IMR-90 (cell line): ENCODE measurements at regions not wholly inside any gene's neighbourhood (a gene's known extent, or its start where the extent isn't known, plus 50 kb on each side); places are given as distances from the start of the nearest gene placed in this dataset.

Source experiments
- ATAC-seq: fragments of 200-7000 bp; cut with Tn5 transposase; 2 replicates; pipeline ENCODE4 v1.9.1; 2020; ENCODE audit warnings: low read depth, mild to moderate bottlenecking, moderate library complexity
- BruUV-seq: library from RNA; stranded (reverse); fragments of 400-500 nt; replicated peaks from 2 replicates; lab custom pipeline; 2021; lab: Mats Ljungman, UMichigan
- CTCF ChIA-PET: fragments of 300-600 bp; formaldehyde crosslinking; extraction: SDS; loops from one replicate; lab custom pipeline; 2021; ENCODE audit warnings: antibody characterized with exemption; lab: Yijun Ruan, JAX
- POLR2A ChIA-PET: fragments of 300-600 bp; sonication (Branson Sonifier 250); formaldehyde crosslinking; loops from one replicate; lab custom pipeline; 2022; ENCODE audit warnings: antibody characterized with exemption; ENCODE audit not compliant: unreplicated experiment; lab: Charles Lee
- DNase-seq: peaks from one replicate; pipeline ENCODE4 v3.0.0; 2013
- H2AFZ ChIP-seq: replicated peaks from 2 replicates; pipeline ENCODE3; 2013; ENCODE audit warnings: low read length, mild to moderate bottlenecking; ENCODE audit not compliant: poor library complexity
- H2AK5ac ChIP-seq: 2 replicates; pipeline ENCODE4 v1.6.1; 2013; ENCODE audit warnings: low read depth, low read length, inconsistent platforms
- H2AK9ac ChIP-seq: replicated peaks from 2 replicates; pipeline ENCODE3; 2013; ENCODE audit warnings: mild to moderate bottlenecking, low read depth, low read length, moderate library complexity; ENCODE audit not compliant: poor library complexity
- H2BK120ac ChIP-seq: 2 replicates; pipeline ENCODE4 v1.6.1; 2013; ENCODE audit warnings: low read depth, low read length, inconsistent platforms
- H2BK15ac ChIP-seq: 3 replicates; pipeline ENCODE4 v1.6.1; 2013; ENCODE audit warnings: low read depth, low read length, inconsistent platforms
- H2BK20ac ChIP-seq: 2 replicates; pipeline ENCODE4 v1.6.1; 2013; ENCODE audit warnings: low read depth, mild to moderate bottlenecking, inconsistent platforms, low read length, moderate library complexity
- H2BK5ac ChIP-seq: 2 replicates; pipeline ENCODE4 v1.6.1; 2013; ENCODE audit warnings: mild to moderate bottlenecking, low read depth, low read length, inconsistent platforms; ENCODE audit not compliant: poor library complexity, severe bottlenecking
- H3K14ac ChIP-seq: replicated peaks from 2 replicates; pipeline ENCODE4 v1.6.1; 2013; ENCODE audit warnings: low read depth, low read length, inconsistent platforms
- H3K18ac ChIP-seq: 2 replicates; pipeline ENCODE4 v1.6.1; 2013; ENCODE audit warnings: low read depth, low read length, control low read depth
- H3K23ac ChIP-seq: 2 replicates; pipeline ENCODE4 v1.6.1; 2013; ENCODE audit warnings: low read depth, low read length, inconsistent platforms
- H3K27ac ChIP-seq: 2 replicates; pipeline ENCODE4 v1.5.1; 2013; ENCODE audit warnings: mild to moderate bottlenecking, control low read depth, low read length; ENCODE audit not compliant: insufficient read depth
- H3K27me3 ChIP-seq: 2 replicates; pipeline ENCODE4 v1.6.1; 2013; ENCODE audit warnings: low read length; ENCODE audit not compliant: control insufficient read depth, insufficient read depth
- H3K36me3 ChIP-seq: 2 replicates; pipeline ENCODE4 v1.6.1; 2013; ENCODE audit warnings: low read length, mixed read lengths; ENCODE audit not compliant: control insufficient read depth, insufficient read depth
- H3K4ac ChIP-seq: 2 replicates; pipeline ENCODE4 v1.6.1; 2013; ENCODE audit warnings: low read depth, low read length, inconsistent platforms
- H3K4me1 ChIP-seq: 2 replicates; pipeline ENCODE4 v1.6.1; 2013; ENCODE audit warnings: low read length, mixed read lengths; ENCODE audit not compliant: control insufficient read depth, insufficient read depth
- H3K4me2 ChIP-seq: 2 replicates; pipeline ENCODE4 v1.6.1; 2013; ENCODE audit warnings: low read depth, mild to moderate bottlenecking, control low read depth, low read length, moderate library complexity
- H3K4me3 ChIP-seq: 2 replicates; pipeline ENCODE4 v1.5.1; 2013; ENCODE audit warnings: low read depth, mild to moderate bottlenecking, control low read depth, low read length, moderate library complexity; ENCODE audit not compliant: insufficient read depth
- H3K56ac ChIP-seq: 2 replicates; pipeline ENCODE4 v1.6.1; 2013; ENCODE audit warnings: low read length, inconsistent platforms; ENCODE audit not compliant: insufficient read depth; ENCODE audit errors: extremely low read depth
- H3K79me1 ChIP-seq, 2 experiments: 2 replicates each; pipeline ENCODE4 v1.6.1; 2013; ENCODE audit warnings: low read length in 2 of 2, inconsistent platforms in 1 of 2, low read depth in 1 of 2
- H3K9ac ChIP-seq: 2 replicates; pipeline ENCODE4 v1.6.1; 2013; ENCODE audit warnings: low read depth, low read length, control low read depth
- H3K9me1 ChIP-seq: 2 replicates; pipeline ENCODE4 v1.6.1; 2013; ENCODE audit warnings: low read length, inconsistent platforms; ENCODE audit not compliant: insufficient read depth
- H3K9me3 ChIP-seq: 2 replicates; pipeline ENCODE4 v1.6.1; 2013; ENCODE audit warnings: low read length; ENCODE audit not compliant: control insufficient read depth, insufficient read depth
- H4K20me1 ChIP-seq: 2 replicates; pipeline ENCODE4 v1.6.1; 2013; ENCODE audit warnings: low read length, inconsistent platforms; ENCODE audit not compliant: insufficient read depth
- H4K5ac ChIP-seq: 2 replicates; pipeline ENCODE4 v1.6.1; 2013; ENCODE audit warnings: mild to moderate bottlenecking, low read depth, low read length, control low read depth
- H4K8ac ChIP-seq, 2 experiments: 2 replicates each; pipeline ENCODE4 v1.6.1; 2013; ENCODE audit warnings: low read depth in 2 of 2, low read length in 2 of 2, control low read depth in 1 of 2, inconsistent platforms in 1 of 2
- H4K91ac ChIP-seq: 2 replicates; pipeline ENCODE4 v1.6.1; 2013; ENCODE audit warnings: low read depth, low read length, inconsistent platforms; ENCODE audit not compliant: insufficient read depth
- WGBS, 2 experiments: methylation state at CpG; one replicate each; pipeline versions ENCODE4 v1.1.5 to v1.1.7; 2013; ENCODE audit warnings: missing lambda C conversion rate in 2 of 2; ENCODE audit not compliant: insufficient read length in 1 of 2; ENCODE audit errors: extremely low coverage in 2 of 2; 5-methylcytosine and 5-hydroxymethylcytosine counted together
- dilution Hi-C: fragments of 300-500 bp; cut with HindIII; formaldehyde crosslinking; loops from one replicate; pipeline ENCODE4 v1.14.3; 2018; ENCODE audit warnings: low sequenced_read_pairs; ENCODE audit not compliant: unreplicated experiment
- in situ Hi-C: fragments of 300-500 bp; cut with MboI; formaldehyde crosslinking; loops from 3 replicates; pipeline ENCODE4 v1.14.3; 2019; ENCODE audit warnings: low sequenced_read_pairs, inconsistent platforms, mixed read lengths
- intact Hi-C: fragments of 100-400 bp; cut with micrococcal nuclease; formaldehyde crosslinking; loops from 2 replicates; pipeline ENCODE4 v1.10.0; 2022
- TF ChIP-seq, protein P1 (sequence below): fragments of 150-350 bp; IDR thresholded peaks from 2 replicates; pipeline ENCODE4 v1.6.1; 2017; ENCODE audit warnings: mild to moderate bottlenecking, antibody characterized with exemption, low read length, low read depth

DNA sequence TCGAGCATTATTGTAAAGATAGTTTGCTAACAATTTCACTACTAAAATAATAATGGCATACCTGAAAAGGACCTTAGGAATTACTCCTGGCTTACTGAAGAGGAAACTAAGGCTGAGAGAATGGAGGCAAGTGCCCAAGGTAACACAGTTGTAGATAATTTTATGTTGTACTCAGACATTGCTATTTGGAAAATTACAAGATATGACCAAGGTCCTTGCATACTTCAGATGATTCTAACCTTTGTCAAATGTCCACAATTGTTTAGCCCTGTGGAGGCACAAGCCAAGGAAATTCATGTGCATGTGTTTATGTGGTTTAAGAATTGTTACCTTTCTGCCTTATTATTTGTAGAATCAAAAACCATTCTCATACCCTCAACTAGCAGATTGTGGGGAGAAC lies 105.7 kb downstream of the TUSC7 start:
- Histone ChIP-seq H2AK9ac (no peak overlapping the region), H4K5ac (no peak overlapping the region), H2BK15ac (no peak overlapping the region), H3K9me3 (no peaks in the 10 kb centered on the region), H2BK20ac (no peak overlapping the region), H3K9ac (no peak overlapping the region), H3K4me1 (peaks cover 2% of the 10 kb centered on the region; the same call in 1 of the 2 replicates), H2BK5ac (no peak overlapping the region), H3K18ac (no peak overlapping the region), H3K9me1 (no peaks in the 10 kb centered on the region), H3K14ac (no peak overlapping the region), H2AFZ (no peak overlapping the region), H2AK5ac (no peak overlapping the region), H3K4ac (no peak overlapping the region), H3K23ac (no peak overlapping the region), H3K27ac (no peak overlapping the region), H2BK120ac (no peak overlapping the region), H3K27me3 (no peaks in the 10 kb centered on the region), H4K91ac (no peak overlapping the region), H3K56ac (no peak overlapping the region), H3K36me3 (no peaks in the 10 kb centered on the region), H3K4me2 (no peak overlapping the region), H4K8ac (no peak overlapping the region), H3K79me1 (no peaks in the 10 kb centered on the region), H3K4me3 (no peak overlapping the region), H4K20me1 (no peaks in the 10 kb centered on the region)
- DNase-seq, result no peak
- in situ Hi-C loops, result no loop called here
- intact Hi-C loops, result no loop called here
- TF ChIP-seq, protein P1, sequence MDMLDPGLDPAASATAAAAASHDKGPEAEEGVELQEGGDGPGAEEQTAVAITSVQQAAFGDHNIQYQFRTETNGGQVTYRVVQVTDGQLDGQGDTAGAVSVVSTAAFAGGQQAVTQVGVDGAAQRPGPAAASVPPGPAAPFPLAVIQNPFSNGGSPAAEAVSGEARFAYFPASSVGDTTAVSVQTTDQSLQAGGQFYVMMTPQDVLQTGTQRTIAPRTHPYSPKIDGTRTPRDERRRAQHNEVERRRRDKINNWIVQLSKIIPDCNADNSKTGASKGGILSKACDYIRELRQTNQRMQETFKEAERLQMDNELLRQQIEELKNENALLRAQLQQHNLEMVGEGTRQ, result no peak
- CTCF ChIA-PET, result no interaction called here
- POLR2A ChIA-PET, result no interaction called here
- dilution Hi-C loops, result no loop called here
- BruUV-seq, result no TSS peak
- no CpG with 5 or more reads among the region's 1 CpG for WGBS, 2 experiments
- no peak; the same call in 1 of the 2 replicates for ATAC-seq
